HG03159 (cell line): ENCODE measurements at regions not wholly inside any gene's neighbourhood (a gene's known extent, or its start where the extent isn't known, plus 50 kb on each side); places are given as distances from the start of the nearest gene placed in this dataset.

Experiments
- ATAC-seq: cut with Tn5 transposase; IDR thresholded peaks from one replicate; pipeline ENCODE4 v1.9.1; 2021; ENCODE audit warnings: mild to moderate bottlenecking, moderate library complexity; ENCODE audit not compliant: unreplicated experiment

GRCh38 chr18:10032331-10033015 lies 118.7 kb downstream of the VAPA start:
- ATAC-seq, result no peak

- ATAC-seq, result no peak
Measured at GRCh38 chr18:10033016-10033399, 119.2 kb downstream of the VAPA start.

- ATAC-seq, result no peak
Measured at GRCh38 chr18:10035281-10035991, 121.6 kb downstream of the VAPA start.

GRCh38 chr18:10036479-10036878 lies 122.7 kb downstream of the VAPA start:
- no peak for ATAC-seq

GRCh38 chr18:10037181-10037580 lies 123.4 kb downstream of the VAPA start:
- ATAC-seq, result no peak

- ATAC-seq, result no peak
Measured at GRCh38 chr18:10038268-10038667, 124.5 kb downstream of the VAPA start.

GRCh38 chr18:10040287-10041011 lies 126.6 kb downstream of the VAPA start:
- ATAC-seq, result no peak

- no peak for ATAC-seq
Measured at GRCh38 chr18:10041180-10041579, 127.4 kb downstream of the VAPA start.

- no peak for ATAC-seq
Measured at GRCh38 chr18:10042492-10042891, 128.7 kb downstream of the VAPA start.

- no peak for ATAC-seq
Measured at GRCh38 chr18:10044054-10044453, 130.2 kb downstream of the VAPA start.

GRCh38 chr18:10045296-10045891 lies 131.6 kb downstream of the VAPA start:
- ATAC-seq, result no peak

- ATAC-seq, result no peak
Measured at GRCh38 chr18:10046178-10046807, 132.5 kb downstream of the VAPA start.

- ATAC-seq, result no peak
Measured at GRCh38 chr18:10047237-10047636, 133.4 kb downstream of the VAPA start.

- no peak for ATAC-seq
Measured at GRCh38 chr18:10049747-10050146, 135.9 kb downstream of the VAPA start.

- ATAC-seq, result no peak
Measured at GRCh38 chr18:10050956-10051355, 137.1 kb downstream of the VAPA start.

- ATAC-seq, result no peak
Measured at GRCh38 chr18:10051877-10052631, 138.2 kb downstream of the VAPA start.

- no peak for ATAC-seq
Measured at GRCh38 chr18:10052871-10053270, 139.1 kb downstream of the VAPA start.

- no peak for ATAC-seq
Measured at GRCh38 chr18:10053861-10054260, 140.0 kb downstream of the VAPA start.

GRCh38 chr18:10054366-10054765 lies 140.6 kb downstream of the VAPA start:
- ATAC-seq, result no peak

- ATAC-seq, result no peak
Measured at GRCh38 chr18:10055125-10055750, 141.4 kb downstream of the VAPA start.
